ENCODE measurements at regions not wholly inside any gene's neighbourhood (a gene's known extent, or its start where the extent isn't known, plus 50 kb on each side); places are given as distances from the start of the nearest gene placed in this dataset.

GRCh38 chr1:60898413-60898812 lies 183.9 kb upstream of the NFIA start:
- Histone ChIP-seq H3K9me2 (replicated peaks; ENCODE audit: insufficient read depth, low read length) (no peaks in the 10 kb centered on the region), H3K9me3 (ENCODE audit: low read length) (no peaks in the 10 kb centered on the region), H3K9ac (ENCODE audit: low read length) (no peak overlapping the region), H3K4me3 (ENCODE audit: low read length) (no peak overlapping the region), H3K4me1 (ENCODE audit: low read length) (no peaks in the 10 kb centered on the region), H3K27me3 (ENCODE audit: low read length) (no peaks in the 10 kb centered on the region), H2AFZ (ENCODE audit: low read length) (no peak overlapping the region), H3K27ac (ENCODE audit: low read length) (no peak overlapping the region), H3K36me3 (ENCODE audit: insufficient read depth, low read length) (no peaks in the 10 kb centered on the region), H3K4me2 (ENCODE audit: low read depth, low read length, poor library complexity, severe bottlenecking) (no peak overlapping the region), H4K20me1 (ENCODE audit: insufficient read depth, low read depth, low read length) (no peaks in the 10 kb centered on the region), H3K79me2 (ENCODE audit: low read length) (no peaks in the 10 kb centered on the region)
- no peak for DNase-seq

DNA sequence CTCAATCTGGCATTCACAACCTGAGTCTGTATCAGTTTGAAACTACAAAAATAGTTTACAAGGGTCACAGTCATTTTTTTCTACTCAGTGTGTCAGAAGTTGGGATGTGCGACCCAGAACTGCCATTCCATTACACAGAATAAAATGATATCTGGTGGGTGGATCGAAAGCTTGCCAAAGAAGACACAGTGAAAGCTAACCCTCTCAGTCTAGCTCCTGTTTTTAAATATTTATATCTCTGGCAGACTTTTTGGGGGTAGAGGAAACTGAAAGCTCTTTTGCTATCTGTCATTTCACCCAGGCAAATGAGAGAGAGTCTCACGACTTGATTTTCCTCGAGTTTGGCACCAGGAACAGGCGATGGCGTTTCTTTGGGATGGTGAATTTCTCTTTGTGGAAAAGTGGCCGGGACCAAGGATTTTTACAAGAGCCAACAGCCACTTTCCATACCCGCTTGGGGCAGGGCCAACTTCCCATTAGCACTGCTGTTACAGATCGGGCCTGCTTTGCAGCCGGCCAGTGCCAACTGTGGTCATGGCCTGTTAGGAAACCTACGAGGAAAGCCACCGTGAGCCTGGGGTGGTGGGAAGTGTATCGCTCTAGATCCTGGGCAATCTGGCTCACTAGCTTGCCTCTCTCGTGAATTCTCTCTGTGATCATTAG lies 185.5 kb upstream of the NFIA start:
- no peaks in the 10 kb centered on the region for H3K9me2 ChIP-seq (replicated peaks; ENCODE audit: insufficient read depth, low read length)
- H3K27me3 ChIP-seq (ENCODE audit: low read length): no peaks in the 10 kb centered on the region
- H3K4me2 ChIP-seq (ENCODE audit: low read depth, low read length, poor library complexity, severe bottlenecking): no peak overlapping the region
- no peaks in the 10 kb centered on the region for H4K20me1 ChIP-seq (ENCODE audit: insufficient read depth, low read depth, low read length)
- no peak overlapping the region for H3K27ac ChIP-seq (ENCODE audit: low read length)
- H3K4me3 ChIP-seq (ENCODE audit: low read length): no peak overlapping the region
- H3K4me1 ChIP-seq (ENCODE audit: low read length): no peaks in the 10 kb centered on the region
- H3K9ac ChIP-seq (ENCODE audit: low read length): no peak overlapping the region
- no peaks in the 10 kb centered on the region for H3K9me3 ChIP-seq (ENCODE audit: low read length)
- H3K36me3 ChIP-seq (ENCODE audit: insufficient read depth, low read length): no peaks in the 10 kb centered on the region
- DNase-seq: no peak
- H2AFZ ChIP-seq (ENCODE audit: low read length): no peak overlapping the region
- no peaks in the 10 kb centered on the region for H3K79me2 ChIP-seq (ENCODE audit: low read length)

GRCh38 chr1:60895701-60896100 lies 186.7 kb upstream of the NFIA start:
- Histone ChIP-seq H4K20me1 (ENCODE audit: insufficient read depth, low read depth, low read length) (no peaks in the 10 kb centered on the region), H3K9ac (ENCODE audit: low read length) (no peak overlapping the region), H3K9me3 (ENCODE audit: low read length) (no peaks in the 10 kb centered on the region), H3K9me2 (replicated peaks; ENCODE audit: insufficient read depth, low read length) (no peaks in the 10 kb centered on the region), H3K4me2 (ENCODE audit: low read depth, low read length, poor library complexity, severe bottlenecking) (no peak overlapping the region), H3K4me1 (ENCODE audit: low read length) (no peaks in the 10 kb centered on the region), H3K36me3 (ENCODE audit: insufficient read depth, low read length) (no peaks in the 10 kb centered on the region), H3K79me2 (ENCODE audit: low read length) (no peaks in the 10 kb centered on the region), H3K27ac (ENCODE audit: low read length) (no peak overlapping the region), H3K4me3 (ENCODE audit: low read length) (no peak overlapping the region), H2AFZ (ENCODE audit: low read length) (no peak overlapping the region), H3K27me3 (ENCODE audit: low read length) (no peaks in the 10 kb centered on the region)
- no peak for DNase-seq

GRCh38 chr1:60895252-60895651 lies 187.1 kb upstream of the NFIA start:
- H3K9me3 ChIP-seq (ENCODE audit: low read length): no peaks in the 10 kb centered on the region
- no peak overlapping the region for H3K4me2 ChIP-seq (ENCODE audit: low read depth, low read length, poor library complexity, severe bottlenecking)
- no peaks in the 10 kb centered on the region for H3K79me2 ChIP-seq (ENCODE audit: low read length)
- H3K4me3 ChIP-seq (ENCODE audit: low read length): no peak overlapping the region
- no peak for DNase-seq
- no peak overlapping the region for H2AFZ ChIP-seq (ENCODE audit: low read length)
- H3K4me1 ChIP-seq (ENCODE audit: low read length): no peaks in the 10 kb centered on the region
- H3K9ac ChIP-seq (ENCODE audit: low read length): no peak overlapping the region
- H3K27me3 ChIP-seq (ENCODE audit: low read length): no peaks in the 10 kb centered on the region
- H4K20me1 ChIP-seq (ENCODE audit: insufficient read depth, low read depth, low read length): no peaks in the 10 kb centered on the region
- no peak overlapping the region for H3K27ac ChIP-seq (ENCODE audit: low read length)
- no peaks in the 10 kb centered on the region for H3K36me3 ChIP-seq (ENCODE audit: insufficient read depth, low read length)
- H3K9me2 ChIP-seq (replicated peaks; ENCODE audit: insufficient read depth, low read length): no peaks in the 10 kb centered on the region

DNA sequence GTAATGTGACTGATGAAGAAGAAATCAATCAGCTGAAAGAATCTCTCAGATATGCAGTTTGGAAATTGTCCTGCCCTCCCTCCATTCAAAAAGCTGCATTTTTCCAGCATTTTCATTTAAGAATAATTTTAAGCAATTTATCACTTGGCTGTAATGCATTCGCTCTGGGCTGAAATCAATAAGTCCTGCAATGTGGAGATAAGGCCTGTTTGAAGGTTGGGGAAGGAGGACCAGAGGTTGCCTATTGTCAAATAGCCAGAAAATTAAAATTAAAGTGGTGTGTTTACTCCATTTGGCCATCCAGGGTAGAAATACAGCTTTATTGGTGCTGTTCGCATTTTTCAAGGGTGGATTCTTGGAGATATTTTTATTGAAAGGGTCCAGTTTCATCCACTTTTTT lies 187.6 kb upstream of the NFIA start:
- H3K9me3 ChIP-seq (ENCODE audit: low read length): no peaks in the 10 kb centered on the region
- DNase-seq: no peak

DNA sequence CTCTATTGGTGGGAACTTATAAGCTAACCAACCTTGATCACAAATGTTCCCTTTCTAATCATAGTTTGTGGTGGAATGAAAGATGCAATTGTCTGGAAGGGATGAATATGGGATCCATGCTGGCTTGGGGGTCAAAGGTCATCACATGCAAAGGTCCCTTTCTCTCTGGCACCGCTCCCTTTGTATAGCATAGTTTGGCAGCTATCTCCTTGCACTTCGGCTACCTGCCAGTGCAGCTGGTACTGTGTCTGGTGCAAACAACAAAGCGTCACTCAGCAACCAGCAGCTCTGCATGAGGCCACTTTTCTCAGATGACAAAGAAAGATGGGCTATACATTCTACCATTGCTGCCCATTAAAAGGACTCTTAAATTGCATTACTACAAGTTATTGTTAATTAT lies 188.2 kb upstream of the NFIA start:
- Histone ChIP-seq H3K4me3 (ENCODE audit: low read length) (no peak overlapping the region), H3K9me3 (ENCODE audit: low read length) (no peaks in the 10 kb centered on the region), H3K4me1 (ENCODE audit: low read length) (no peaks in the 10 kb centered on the region), H4K20me1 (ENCODE audit: insufficient read depth, low read depth, low read length) (no peaks in the 10 kb centered on the region), H3K36me3 (ENCODE audit: insufficient read depth, low read length) (no peaks in the 10 kb centered on the region), H3K4me2 (ENCODE audit: low read depth, low read length, poor library complexity, severe bottlenecking) (no peak overlapping the region), H3K27ac (ENCODE audit: low read length) (no peak overlapping the region), H3K79me2 (ENCODE audit: low read length) (no peaks in the 10 kb centered on the region), H2AFZ (ENCODE audit: low read length) (no peak overlapping the region), H3K9ac (ENCODE audit: low read length) (no peak overlapping the region), H3K9me2 (replicated peaks; ENCODE audit: insufficient read depth, low read length) (no peaks in the 10 kb centered on the region), H3K27me3 (ENCODE audit: low read length) (no peaks in the 10 kb centered on the region)
- DNase-seq: no peak

More for the DNA sequence above, 187.6 kb upstream of the NFIA start:
- Histone ChIP-seq H3K27me3 (ENCODE audit: low read length) (no peaks in the 10 kb centered on the region), H3K9ac (ENCODE audit: low read length) (no peak overlapping the region), H4K20me1 (ENCODE audit: insufficient read depth, low read depth, low read length) (no peaks in the 10 kb centered on the region), H3K27ac (ENCODE audit: low read length) (no peak overlapping the region), H3K36me3 (ENCODE audit: insufficient read depth, low read length) (no peaks in the 10 kb centered on the region), H2AFZ (ENCODE audit: low read length) (no peak overlapping the region), H3K9me2 (replicated peaks; ENCODE audit: insufficient read depth, low read length) (no peaks in the 10 kb centered on the region), H3K4me2 (ENCODE audit: low read depth, low read length, poor library complexity, severe bottlenecking) (no peak overlapping the region), H3K4me1 (ENCODE audit: low read length) (no peaks in the 10 kb centered on the region), H3K4me3 (ENCODE audit: low read length) (no peak overlapping the region), H3K79me2 (ENCODE audit: low read length) (no peaks in the 10 kb centered on the region)

DNA sequence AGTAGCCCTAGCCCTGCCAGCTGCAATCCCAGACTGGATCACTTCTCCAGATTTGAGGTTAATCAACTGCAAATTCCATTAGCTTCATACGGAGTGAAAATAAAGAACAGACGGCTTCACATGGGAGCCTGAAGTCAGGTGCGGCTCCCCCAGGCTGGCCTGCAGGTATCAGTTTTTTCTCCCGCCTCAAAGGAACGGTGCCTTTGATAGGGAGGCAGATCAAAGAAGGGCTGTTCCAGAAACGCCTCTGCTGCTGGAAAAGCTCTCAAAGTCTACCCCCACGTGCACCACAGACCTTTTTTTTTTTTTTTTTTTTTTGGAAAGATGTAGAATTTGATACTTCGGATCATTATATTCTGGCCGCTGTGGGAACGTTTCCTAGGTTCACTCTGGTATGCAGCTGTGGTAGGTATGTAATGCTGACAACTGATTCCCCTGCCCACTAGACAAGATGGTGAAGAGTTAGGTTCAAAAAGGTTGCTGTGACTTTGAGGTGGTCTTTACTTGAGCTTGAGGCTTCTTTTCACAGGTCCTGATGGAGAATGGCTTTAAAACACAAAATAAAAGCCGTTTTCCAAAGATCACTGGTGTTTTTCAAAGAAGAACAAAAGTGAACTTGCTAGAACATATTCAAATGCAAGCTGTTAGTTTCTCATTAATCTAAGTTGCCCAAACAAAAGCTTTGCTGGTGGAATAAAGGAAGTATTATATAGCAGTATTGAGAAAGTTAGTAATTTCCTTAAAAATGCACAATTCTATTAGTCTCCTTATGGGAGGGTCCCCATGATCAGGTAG lies 189.0 kb upstream of the NFIA start:
- no peak for DNase-seq
- H3K36me3 ChIP-seq (ENCODE audit: insufficient read depth, low read length): no peaks in the 10 kb centered on the region
- H3K4me3 ChIP-seq (ENCODE audit: low read length): no peak overlapping the region
- no peaks in the 10 kb centered on the region for H4K20me1 ChIP-seq (ENCODE audit: insufficient read depth, low read depth, low read length)
- H3K4me2 ChIP-seq (ENCODE audit: low read depth, low read length, poor library complexity, severe bottlenecking): no peak overlapping the region
- no peaks in the 10 kb centered on the region for H3K9me2 ChIP-seq (replicated peaks; ENCODE audit: insufficient read depth, low read length)
- H3K9me3 ChIP-seq (ENCODE audit: low read length): no peaks in the 10 kb centered on the region
- no peaks in the 10 kb centered on the region for H3K79me2 ChIP-seq (ENCODE audit: low read length)
- H2AFZ ChIP-seq (ENCODE audit: low read length): no peak overlapping the region
- H3K4me1 ChIP-seq (ENCODE audit: low read length): no peaks in the 10 kb centered on the region
- no peak overlapping the region for H3K27ac ChIP-seq (ENCODE audit: low read length)
- no peaks in the 10 kb centered on the region for H3K27me3 ChIP-seq (ENCODE audit: low read length)
- no peak overlapping the region for H3K9ac ChIP-seq (ENCODE audit: low read length)

GRCh38 chr1:60891765-60892164 lies 190.6 kb upstream of the NFIA start:
- DNase-seq: no peak
- Histone ChIP-seq H2AFZ (ENCODE audit: low read length) (no peak overlapping the region), H3K79me2 (ENCODE audit: low read length) (no peaks in the 10 kb centered on the region), H3K36me3 (ENCODE audit: insufficient read depth, low read length) (no peaks in the 10 kb centered on the region), H3K9me2 (replicated peaks; ENCODE audit: insufficient read depth, low read length) (no peaks in the 10 kb centered on the region), H4K20me1 (ENCODE audit: insufficient read depth, low read depth, low read length) (no peaks in the 10 kb centered on the region), H3K4me3 (ENCODE audit: low read length) (no peak overlapping the region), H3K9me3 (ENCODE audit: low read length) (no peaks in the 10 kb centered on the region), H3K27me3 (ENCODE audit: low read length) (no peaks in the 10 kb centered on the region), H3K4me1 (ENCODE audit: low read length) (no peaks in the 10 kb centered on the region), H3K27ac (ENCODE audit: low read length) (no peak overlapping the region), H3K4me2 (ENCODE audit: low read depth, low read length, poor library complexity, severe bottlenecking) (no peak overlapping the region), H3K9ac (ENCODE audit: low read length) (no peak overlapping the region)

Measured in Karpas-422 (cell line).